K562 (cell line): ENCODE measurements at regions not wholly inside any gene's neighbourhood (a gene's known extent, or its start where the extent isn't known, plus 50 kb on each side); places are given as distances from the start of the nearest gene placed in this dataset.

Source experiments
- ADNP ChIP-seq: fragments of 200-800 bp; sonication (Bioruptor generic); IDR thresholded peaks from 2 replicates; pipeline ENCODE4 v1.6.1; 2016; ENCODE audit warnings: missing genetic modification characterization, missing compliant biosample characterization
- ATF6 ChIP-seq: sonication (generic); formaldehyde crosslinking; IDR thresholded peaks from 2 replicates; pipeline ENCODE4 v1.4.0; 2020; ENCODE audit warnings: mild to moderate bottlenecking, missing genetic modification reagents
- ZNF217 ChIP-seq: sonication (generic); formaldehyde crosslinking; IDR thresholded peaks from 2 replicates; pipeline ENCODE4 v1.8.0; 2022; ENCODE audit warnings: mild to moderate bottlenecking, missing genetic modification reagents
- ZNF232 ChIP-seq: sonication (generic); formaldehyde crosslinking; IDR thresholded peaks from 2 replicates; pipeline ENCODE4 v1.8.0; 2022; ENCODE audit warnings: mild to moderate bottlenecking, missing genetic modification reagents
- ZNF511 ChIP-seq: sonication (generic); formaldehyde crosslinking; IDR thresholded peaks from 2 replicates; pipeline ENCODE4 v1.8.0; 2022; ENCODE audit warnings: mild to moderate bottlenecking, missing genetic modification reagents
- ZNF518B ChIP-seq: fragments of 250-450 bp; sonication (Bioruptor Pico); IDR thresholded peaks from 2 replicates; pipeline ENCODE4 v1.5.0; 2021; ENCODE audit warnings: mild to moderate bottlenecking, moderate library complexity
- ZNF77 ChIP-seq: fragments of 250-450 bp; sonication (Bioruptor Pico); IDR thresholded peaks from 2 replicates; pipeline ENCODE4 v1.5.0; 2020

GRCh38 chr1:93740601-93741031 is 59.0 kb upstream of the BCAR3 start (continued):
- TF ChIP-seq ZNF232 (CRISPR knock-in tag) (no peak), ZNF518B (CRISPR knock-in tag) (no peak), ATF6 (CRISPR knock-in tag) (no peak), ZNF511 (CRISPR knock-in tag) (no peak), ZNF77 (CRISPR knock-in tag) (no peak), ADNP (tag) (no peak), ZNF217 (CRISPR knock-in tag) (no peak)
- TF ChIP-seq, all 486 proteins: peak for 0
